MM.1S (cell line): ENCODE measurements at regions not wholly inside any gene's neighbourhood (a gene's known extent, or its start where the extent isn't known, plus 50 kb on each side); places are given as distances from the start of the nearest gene placed in this dataset.
"Not testable (repeated sequence)": the region's sequence is repeated elsewhere in the genome, so short reads cannot be mapped to it uniquely, and the experiment has no call there.

Experiments
- DNase-seq: peaks from one replicate; pipeline ENCODE4 v3.0.0-alpha.2; 2015
- H2AFZ ChIP-seq: fragments of 300-600 bp; sonication (generic); 2 replicates; pipeline ENCODE4 v1.6.0; 2016; ENCODE audit warnings: antibody characterized with exemption, low read length
- H3F3A ChIP-seq: fragments of 300-600 bp; sonication (generic); 2 replicates; pipeline ENCODE4 v1.6.1; 2016; ENCODE audit warnings: mild to moderate bottlenecking, antibody characterized with exemption, low read length, moderate library complexity, mixed read lengths; ENCODE audit not compliant: insufficient read depth
- H3K27ac ChIP-seq: fragments of 300-600 bp; sonication (generic); 2 replicates; pipeline ENCODE4 v1.5.1; 2016; ENCODE audit warnings: mild to moderate bottlenecking, low read length
- H3K27me3 ChIP-seq: fragments of 300-600 bp; sonication (generic); replicated peaks from 2 replicates; pipeline ENCODE4 v1.6.0; 2016; ENCODE audit warnings: low read length; ENCODE audit not compliant: insufficient read depth
- H3K36me3 ChIP-seq: fragments of 300-600 bp; sonication (generic); replicated peaks from 2 replicates; pipeline ENCODE4 v1.6.1; 2016; ENCODE audit warnings: mild to moderate bottlenecking, low read length, mixed read lengths; ENCODE audit not compliant: insufficient read depth
- H3K4me1 ChIP-seq: fragments of 300-600 bp; sonication (generic); 2 replicates; pipeline ENCODE4 v1.6.1; 2016; ENCODE audit warnings: low read length, mixed read lengths
- H3K4me2 ChIP-seq: fragments of 300-600 bp; sonication (generic); 2 replicates; pipeline ENCODE4 v1.6.0; 2016; ENCODE audit warnings: low read depth, low read length
- H3K4me3 ChIP-seq: fragments of 300-600 bp; sonication (generic); 2 replicates; pipeline ENCODE4 v1.5.1; 2016; ENCODE audit warnings: low read length, mixed read lengths
- H3K79me2 ChIP-seq: fragments of 300-600 bp; sonication (generic); 2 replicates; pipeline ENCODE4 v1.6.1; 2016; ENCODE audit warnings: mixed run types, low read length, mixed read lengths
- H3K9ac ChIP-seq: fragments of 300-600 bp; sonication (generic); 2 replicates; pipeline ENCODE4 v1.6.1; 2016; ENCODE audit warnings: low read length, mixed read lengths
- H3K9me2 ChIP-seq: fragments of 300-600 bp; sonication (generic); replicated peaks from 2 replicates; pipeline ENCODE4 v1.6.1; 2016; ENCODE audit warnings: mild to moderate bottlenecking, low read length, mixed read lengths; ENCODE audit not compliant: insufficient read depth
- H3K9me3 ChIP-seq: fragments of 300-600 bp; sonication (generic); replicated peaks from 2 replicates; pipeline ENCODE4 v1.6.1; 2016; ENCODE audit warnings: mild to moderate bottlenecking, low read length, mixed read lengths; ENCODE audit not compliant: insufficient read depth
- H4K20me1 ChIP-seq: fragments of 300-600 bp; sonication (generic); 2 replicates; pipeline ENCODE4 v1.6.1; 2016; ENCODE audit warnings: mild to moderate bottlenecking, low read length, moderate library complexity, mixed read lengths; ENCODE audit not compliant: insufficient read depth
- CTCF ChIP-seq: fragments of 300-600 bp; sonication (generic); IDR thresholded peaks from 2 replicates; pipeline ENCODE4 v1.5.1; 2016; ENCODE audit warnings: antibody characterized with exemption, low read length, mixed read lengths
- EZH2 ChIP-seq: fragments of 300-600 bp; sonication (generic); optimal IDR thresholded peaks from 2 replicates; pipeline ENCODE3; 2017; ENCODE audit warnings: low read depth, mild to moderate bottlenecking, antibody characterized with exemption, low read length, mixed read lengths
- EZH2phosphoT487 ChIP-seq: fragments of 300-600 bp; sonication (generic); IDR thresholded peaks from 2 replicates; pipeline ENCODE4 v1.6.1; 2018; ENCODE audit warnings: antibody characterized with exemption, low read length

DNA sequence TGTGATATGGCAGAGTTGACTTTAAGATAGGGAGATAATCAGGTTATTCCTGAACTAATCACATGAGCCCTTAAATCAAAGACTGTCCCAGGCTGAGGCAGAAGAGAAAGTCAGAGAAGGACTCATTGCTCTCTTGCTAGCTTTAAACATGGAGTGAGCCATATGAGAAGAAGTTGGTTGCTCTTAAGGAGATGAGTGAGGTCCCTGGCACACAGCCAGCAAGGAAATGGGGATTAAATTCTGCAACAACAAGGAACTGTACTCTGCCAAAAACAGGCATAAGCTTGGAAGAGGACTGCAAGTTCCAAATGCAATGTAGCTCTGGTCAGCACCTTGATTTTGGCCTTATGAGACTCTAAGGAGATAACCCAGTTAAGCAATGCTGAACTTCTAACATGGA is 457.0 kb downstream of the PLOD2 start:
- Histone ChIP-seq H3K27me3 (no peaks in the 10 kb centered on the region), H3K79me2 (no peaks in the 10 kb centered on the region)
- no peak for DNase-seq

DNA sequence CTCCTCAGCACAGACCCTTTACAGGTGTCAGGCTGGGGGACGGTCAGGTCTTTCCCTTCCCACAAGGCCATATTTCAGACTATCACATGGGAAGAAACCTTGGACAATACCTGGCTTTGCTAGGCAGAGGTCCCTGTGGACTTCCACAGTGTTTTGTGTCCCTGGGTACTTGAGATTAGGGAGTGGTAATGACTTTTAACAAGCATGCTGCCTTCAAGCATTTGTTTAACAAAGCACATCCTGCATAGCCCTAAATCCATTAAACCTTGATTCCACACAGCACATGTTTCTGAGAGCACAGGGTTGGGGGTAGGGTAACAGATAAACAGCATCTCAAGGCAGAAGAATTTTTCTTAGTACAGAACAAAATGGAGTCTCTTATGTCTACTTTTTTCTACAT is 451.2 kb downstream of the PLOD2 start:
- H3K27me3 ChIP-seq, H3K4me3 ChIP-seq, H2AFZ ChIP-seq, H3K9me2 ChIP-seq, H4K20me1 ChIP-seq, H3F3A ChIP-seq, DNase-seq, H3K4me2 ChIP-seq, H3K9ac ChIP-seq, H3K9me3 ChIP-seq, H3K79me2 ChIP-seq, H3K27ac ChIP-seq, H3K4me1 ChIP-seq, H3K36me3 ChIP-seq: not testable (repeated sequence)

More for the DNA sequence above, 457.0 kb downstream of the PLOD2 start:
- no peaks in the 10 kb centered on the region for H3K36me3 ChIP-seq
- no peaks in the 10 kb centered on the region for H4K20me1 ChIP-seq
- H3K4me3 ChIP-seq: no peak overlapping the region
- no peaks in the 10 kb centered on the region for H3K9me3 ChIP-seq
- no peak overlapping the region for H2AFZ ChIP-seq
- no peak overlapping the region for H3K9ac ChIP-seq
- H3K4me2 ChIP-seq: no peak overlapping the region
- no peaks in the 10 kb centered on the region for H3F3A ChIP-seq
- H3K27ac ChIP-seq: no peak overlapping the region
- TF ChIP-seq EZH2: no peak
- no peak for TF ChIP-seq EZH2phosphoT487
- TF ChIP-seq CTCF: no peak
- H3K4me1 ChIP-seq: no peaks in the 10 kb centered on the region
- H3K9me2 ChIP-seq: no peaks in the 10 kb centered on the region

GRCh38 chr3:145716519-145716918 is 444.5 kb downstream of the PLOD2 start:
- H3K4me1 ChIP-seq: no peaks in the 10 kb centered on the region
- no peaks in the 10 kb centered on the region for H4K20me1 ChIP-seq
- no peaks in the 10 kb centered on the region for H3K9me2 ChIP-seq
- H3K4me3 ChIP-seq: no peak overlapping the region
- no peaks in the 10 kb centered on the region for H3K79me2 ChIP-seq
- no peak overlapping the region for H3K27ac ChIP-seq
- DNase-seq: no peak
- H3K36me3 ChIP-seq: no peaks in the 10 kb centered on the region
- no peaks in the 10 kb centered on the region for H3F3A ChIP-seq
- no peaks in the 10 kb centered on the region for H3K27me3 ChIP-seq
- no peak overlapping the region for H3K9ac ChIP-seq
- TF ChIP-seq EZH2: no peak
- no peak for TF ChIP-seq CTCF
- TF ChIP-seq EZH2phosphoT487: no peak
- no peak overlapping the region for H2AFZ ChIP-seq
- no peak overlapping the region for H3K4me2 ChIP-seq
- H3K9me3 ChIP-seq: no peaks in the 10 kb centered on the region

DNA sequence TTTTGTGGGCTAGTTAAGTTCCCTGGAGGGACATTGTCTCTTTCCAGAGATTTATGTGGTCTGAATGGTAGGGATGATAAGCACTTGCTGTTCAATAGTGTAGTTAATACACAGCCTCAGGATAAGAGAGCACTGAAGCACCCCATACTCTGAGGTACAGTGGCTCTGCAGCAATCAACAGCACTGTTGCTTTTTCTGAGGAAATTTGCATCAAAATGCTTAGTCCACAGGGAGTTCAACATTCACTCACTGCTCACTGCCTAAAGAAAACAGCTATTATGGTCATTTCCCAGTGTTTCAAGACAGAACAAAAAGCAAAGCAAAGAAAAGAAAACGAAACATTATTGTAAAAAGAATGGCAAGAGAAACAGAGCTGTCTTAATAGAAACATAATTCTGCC is 441.9 kb downstream of the PLOD2 start:
- Histone ChIP-seq H3K9me2 (no peaks in the 10 kb centered on the region), H3K9me3 (no peaks in the 10 kb centered on the region), H3F3A (no peaks in the 10 kb centered on the region), H3K4me2 (no peak overlapping the region), H4K20me1 (no peaks in the 10 kb centered on the region), H3K36me3 (no peaks in the 10 kb centered on the region), H3K79me2 (no peaks in the 10 kb centered on the region), H2AFZ (no peak overlapping the region), H3K4me1 (no peaks in the 10 kb centered on the region), H3K9ac (no peak overlapping the region), H3K4me3 (no peak overlapping the region), H3K27ac (no peak overlapping the region), H3K27me3 (no peaks in the 10 kb centered on the region)
- DNase-seq: no peak
- no peak for TF ChIP-seq EZH2
- TF ChIP-seq CTCF: no peak
- no peak for TF ChIP-seq EZH2phosphoT487
